B cell (primary cell): ENCODE measurements at regions not wholly inside any gene's neighbourhood (a gene's known extent, or its start where the extent isn't known, plus 50 kb on each side); places are given as distances from the start of the nearest gene placed in this dataset.

ENCODE experiments used
- ATAC-seq: fragments of 200-7000 bp; cut with Tn5 transposase; one replicate; pipeline ENCODE4 v1.10.0; 2021; ENCODE audit warnings: low read depth, mild to moderate bottlenecking, moderate number of reproducible peaks, moderate library complexity
- CTCF ChIA-PET: fragments of 350-600 bp; sonication (Branson Sonifier 250); formaldehyde crosslinking; loops from one replicate; lab custom pipeline; 2021; ENCODE audit warnings: antibody characterized with exemption, inconsistent platforms; lab: Charles Lee
- POLR2A ChIA-PET: fragments of 350-600 bp; sonication (Branson Sonifier 250); formaldehyde crosslinking; loops from one replicate; lab custom pipeline; 2021; ENCODE audit warnings: antibody characterized with exemption; lab: Charles Lee
- DNase-seq: peaks from one replicate; pipeline ENCODE4 v3.0.0; 2013
- H2AFZ ChIP-seq: 2 replicates; pipeline ENCODE4 v1.6.1; 2012; ENCODE audit warnings: mild to moderate bottlenecking, low read depth, low read length; ENCODE audit not compliant: insufficient read depth, poor library complexity, severe bottlenecking
- H3K27ac ChIP-seq, 2 donors: 1 replicate in 1 of 2; 2 replicates in 1 of 2; pipeline ENCODE4 v1.5.1; 2012 to 2013; ENCODE audit warnings: low read length in 2 of 2, mild to moderate bottlenecking in 2 of 2, moderate library complexity in 1 of 2
- H3K27me3 ChIP-seq, 4 experiments: fragments of 200-600 bp in 1 of 4; sonication (generic) in 1 of 4; replicated peaks in 1 of 4; 1 replicate in 2 of 4; 2 replicates in 2 of 4; pipeline versions ENCODE4 v1.6.1 to v1.7.0; 2013 to 2016; ENCODE audit warnings: low read length in 3 of 4, mild to moderate bottlenecking in 2 of 4, mixed read lengths in 1 of 4, moderate library complexity in 1 of 4; ENCODE audit not compliant: insufficient read depth in 4 of 4, control insufficient read depth in 3 of 4; ENCODE audit errors: control extremely low read depth in 1 of 4
- H3K36me3 ChIP-seq, 2 experiments: replicated peaks in 1 of 2; 1 replicate in 1 of 2; 2 replicates in 1 of 2; pipeline versions ENCODE4 v1.6.1 to v1.7.1; 2013; ENCODE audit warnings: low read length in 1 of 2; ENCODE audit not compliant: insufficient read depth in 2 of 2, control insufficient read depth in 1 of 2; ENCODE audit errors: control extremely low read depth in 1 of 2, extremely low read depth in 1 of 2
- H3K4me1 ChIP-seq, 2 donors: fragments of 200-600 bp in 1 of 2; sonication (generic) in 1 of 2; 1 replicate in 1 of 2; 2 replicates in 1 of 2; pipeline versions ENCODE4 v1.5.1 to v1.6.1; 2013 to 2017; ENCODE audit warnings: low read length in 2 of 2; ENCODE audit not compliant: control insufficient read depth in 2 of 2, insufficient read depth in 2 of 2
- H3K4me2 ChIP-seq: replicated peaks from 2 replicates; pipeline ENCODE3; 2012; ENCODE audit warnings: mild to moderate bottlenecking, low read depth, low read length; ENCODE audit not compliant: poor library complexity, severe bottlenecking
- H3K4me3 ChIP-seq, 5 experiments: fragments of 200-600 bp in 1 of 5; sonication (generic) in 1 of 5; 1 replicate in 3 of 5; 2 replicates in 2 of 5; pipeline versions ENCODE4 v1.5.1 to v1.7.0; 2011 to 2016; ENCODE audit warnings: low read length in 4 of 5, mild to moderate bottlenecking in 4 of 5, low read depth in 2 of 5, control low read depth in 1 of 5, moderate library complexity in 1 of 5; ENCODE audit not compliant: insufficient read depth in 1 of 5; ENCODE audit errors: control extremely low read depth in 1 of 5, extremely low read depth in 1 of 5
- H3K79me2 ChIP-seq: fragments of 200-600 bp; sonication (generic); one replicate; pipeline ENCODE4 v1.6.0; 2016; ENCODE audit warnings: low read length; ENCODE audit not compliant: control insufficient read depth, insufficient read depth
- H3K9ac ChIP-seq: fragments of 200-600 bp; sonication (generic); 2 replicates; pipeline ENCODE4 v1.6.1; 2017; ENCODE audit warnings: mild to moderate bottlenecking, low read length, moderate library complexity
- H3K9me3 ChIP-seq, 3 donors: one replicate each; pipeline versions ENCODE4 v1.6.1 to v1.7.1; 2013; ENCODE audit warnings: low read length in 2 of 3; ENCODE audit not compliant: control insufficient read depth in 2 of 3, insufficient read depth in 1 of 3; ENCODE audit errors: control extremely low read depth in 1 of 3
- H4K20me1 ChIP-seq: 2 replicates; pipeline ENCODE4 v1.6.0; 2012; ENCODE audit warnings: mild to moderate bottlenecking, low read length; ENCODE audit not compliant: insufficient read depth, control insufficient read depth, poor library complexity, severe bottlenecking
- H3K27ac Mint-ChIP-seq: one replicate; pipeline ENCODE4 v1.8.0; 2021; ENCODE audit warnings: mixed read lengths
- H3K27me3 Mint-ChIP-seq: one replicate; pipeline ENCODE4 v1.8.0; 2021; ENCODE audit warnings: mixed read lengths
- H3K4me1 Mint-ChIP-seq: one replicate; pipeline ENCODE4 v1.8.0; 2021; ENCODE audit warnings: mixed read lengths
- H3K4me3 Mint-ChIP-seq: one replicate; pipeline ENCODE4 v1.8.0; 2021; ENCODE audit warnings: mixed read lengths
- H3K9me3 Mint-ChIP-seq: one replicate; pipeline ENCODE4 v1.8.0; 2022; ENCODE audit warnings: mixed read lengths; ENCODE audit not compliant: insufficient read depth
- EZH2 ChIP-seq: IDR thresholded peaks from 2 replicates; pipeline ENCODE4 v1.6.1; 2012; ENCODE audit warnings: borderline replicate concordance, low read depth, mild to moderate bottlenecking, moderate library complexity, low read length; ENCODE audit not compliant: insufficient read depth, poor library complexity, severe bottlenecking
- WGBS: methylation state at CpG from one replicate; pipeline ENCODE4 v1.1.5; 2013; ENCODE audit warnings: missing lambda C conversion rate; ENCODE audit not compliant: insufficient coverage; 5-methylcytosine and 5-hydroxymethylcytosine counted together
- intact Hi-C: fragments of 100-400 bp; cut with micrococcal nuclease; formaldehyde crosslinking; loops from one replicate; pipeline ENCODE4 v1.10.0; 2022
- TF ChIP-seq, protein P1 (sequence below): fragments of 200-600 bp; IDR thresholded peaks from one replicate; pipeline ENCODE4 v1.8.0; 2022; ENCODE audit warnings: antibody characterized with exemption, mild to moderate bottlenecking

DNA sequence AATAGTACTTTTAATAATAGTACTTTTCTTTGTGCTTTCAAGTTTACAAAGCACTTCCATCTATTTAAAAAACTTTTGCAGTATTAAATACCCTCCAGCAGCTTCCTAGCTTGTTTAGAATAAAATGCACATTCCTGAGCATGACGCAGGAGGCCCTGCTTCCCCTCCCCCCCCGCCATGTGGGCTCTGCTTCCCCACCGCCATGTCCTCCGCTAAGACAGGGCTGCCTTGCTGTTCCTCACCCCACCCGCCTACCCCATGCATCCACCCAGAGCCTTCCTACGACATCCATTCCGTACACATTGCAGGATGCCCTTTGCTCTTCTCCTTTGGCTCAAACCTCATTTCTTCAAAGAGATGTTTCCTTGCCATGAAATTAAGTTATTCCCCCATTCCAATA is 205.9 kb upstream of the MSX2 start:
- Mint-ChIP-seq H3K27ac (no peak overlapping the region), H3K4me1 (no peaks in the 10 kb centered on the region), H3K4me3 (no peak overlapping the region), H3K27me3 (no peaks in the 10 kb centered on the region), H3K9me3 (peaks cover 6% of the 10 kb centered on the region)
- ChIA-PET POLR2A (no interaction called here), CTCF (no interaction called here)
- H2AFZ ChIP-seq = no peak overlapping the region
- DNase-seq (no peak), ATAC-seq (no peak)
- no peaks in the 10 kb centered on the region for H3K4me1 ChIP-seq
- H3K27me3 ChIP-seq = no peaks in the 10 kb centered on the region
- WGBS = 95% methylated on average over 7 of the region's 7 CpGs
- H3K36me3 ChIP-seq = no peaks in the 10 kb centered on the region
- no peak overlapping the region for H3K4me3 ChIP-seq
- peaks cover 0 to 10% (median 0%) of the 10 kb centered on the region in 3 donors for H3K9me3 ChIP-seq
- intact Hi-C loops = no loop called here
- H3K4me2 ChIP-seq = no peak overlapping the region
- no peaks in the 10 kb centered on the region for H4K20me1 ChIP-seq
- no peaks in the 10 kb centered on the region for H3K79me2 ChIP-seq
- no peak overlapping the region for H3K9ac ChIP-seq
- no peak overlapping the region for H3K27ac ChIP-seq
- TF ChIP-seq EZH2 = no peak
- TF ChIP-seq, protein P1, sequence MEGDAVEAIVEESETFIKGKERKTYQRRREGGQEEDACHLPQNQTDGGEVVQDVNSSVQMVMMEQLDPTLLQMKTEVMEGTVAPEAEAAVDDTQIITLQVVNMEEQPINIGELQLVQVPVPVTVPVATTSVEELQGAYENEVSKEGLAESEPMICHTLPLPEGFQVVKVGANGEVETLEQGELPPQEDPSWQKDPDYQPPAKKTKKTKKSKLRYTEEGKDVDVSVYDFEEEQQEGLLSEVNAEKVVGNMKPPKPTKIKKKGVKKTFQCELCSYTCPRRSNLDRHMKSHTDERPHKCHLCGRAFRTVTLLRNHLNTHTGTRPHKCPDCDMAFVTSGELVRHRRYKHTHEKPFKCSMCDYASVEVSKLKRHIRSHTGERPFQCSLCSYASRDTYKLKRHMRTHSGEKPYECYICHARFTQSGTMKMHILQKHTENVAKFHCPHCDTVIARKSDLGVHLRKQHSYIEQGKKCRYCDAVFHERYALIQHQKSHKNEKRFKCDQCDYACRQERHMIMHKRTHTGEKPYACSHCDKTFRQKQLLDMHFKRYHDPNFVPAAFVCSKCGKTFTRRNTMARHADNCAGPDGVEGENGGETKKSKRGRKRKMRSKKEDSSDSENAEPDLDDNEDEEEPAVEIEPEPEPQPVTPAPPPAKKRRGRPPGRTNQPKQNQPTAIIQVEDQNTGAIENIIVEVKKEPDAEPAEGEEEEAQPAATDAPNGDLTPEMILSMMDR = no peak

DNA sequence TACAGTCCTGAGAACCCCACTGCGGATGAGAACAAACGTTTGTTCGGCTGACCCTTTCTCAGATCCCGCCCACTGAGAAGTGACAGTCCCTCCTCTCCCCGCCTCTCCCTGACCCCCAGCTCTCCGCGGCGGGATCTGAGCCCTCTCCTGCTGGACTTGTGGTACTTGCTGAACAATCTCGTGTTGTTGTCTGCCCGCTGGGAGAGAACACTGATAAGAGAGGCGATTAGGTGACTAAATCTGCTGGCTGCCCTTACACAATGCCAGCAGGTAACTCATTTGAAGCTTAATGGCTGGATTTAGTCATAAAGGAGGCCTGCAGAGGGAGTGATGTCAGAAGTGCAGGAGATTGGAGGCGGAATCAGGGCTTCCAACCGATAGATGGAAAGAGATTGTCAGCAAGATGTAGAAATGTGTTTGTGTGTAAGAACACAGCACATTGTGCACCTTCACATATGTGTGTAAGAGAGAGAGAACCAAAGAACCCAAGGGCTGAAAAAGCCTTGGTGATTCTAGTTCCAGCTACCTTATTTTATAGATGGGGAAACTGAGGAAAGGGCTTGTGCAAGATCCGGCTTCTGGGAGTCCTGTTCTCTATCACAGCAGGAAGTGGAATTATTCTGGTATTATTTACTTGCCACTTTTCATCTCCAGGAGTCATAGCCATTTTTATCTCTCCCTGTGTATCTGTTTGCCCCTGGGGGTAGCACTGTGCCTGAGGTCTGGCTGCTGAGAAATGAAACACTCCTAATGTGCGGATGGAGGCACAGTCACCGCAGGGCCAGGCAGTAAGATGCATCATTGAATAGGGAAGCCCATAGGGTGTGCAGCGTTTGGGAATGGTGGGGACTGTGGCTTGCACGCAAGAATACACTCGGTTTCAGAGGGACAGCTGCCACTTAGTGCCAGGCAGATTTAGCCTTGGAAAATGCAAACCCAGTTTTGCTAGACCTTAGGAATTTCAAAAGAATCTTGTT is 203.7 kb upstream of the MSX2 start:
- Histone ChIP-seq H3K4me2 (no peak overlapping the region), H3K9me3 (peaks cover 0 to 7% (median 0%) of the 10 kb centered on the region in 3 donors), H3K36me3 (no peaks in the 10 kb centered on the region), H3K79me2 (no peaks in the 10 kb centered on the region), H3K4me1 (no peaks in the 10 kb centered on the region), H3K9ac (no peak overlapping the region), H2AFZ (no peak overlapping the region), H4K20me1 (no peaks in the 10 kb centered on the region), H3K27me3 (no peaks in the 10 kb centered on the region), H3K4me3 (no peak overlapping the region), H3K27ac (no peak overlapping the region)
- ATAC-seq (no peak), DNase-seq (no peak)
- Mint-ChIP-seq H3K9me3 (peaks cover 6% of the 10 kb centered on the region), H3K27me3 (no peaks in the 10 kb centered on the region), H3K4me1 (no peaks in the 10 kb centered on the region), H3K4me3 (no peak overlapping the region), H3K27ac (no peak overlapping the region)
- CTCF ChIA-PET = no interaction called here
- 87% methylated on average over 16 of the region's 19 CpGs for WGBS
- POLR2A ChIA-PET = no interaction called here
- intact Hi-C loops = no loop called here
- TF ChIP-seq, protein P1 = no peak
- no peak for TF ChIP-seq EZH2
